Dermis blood vessel endothelial cell (primary cell): ENCODE measurements at regions not wholly inside any gene's neighbourhood (a gene's known extent, or its start where the extent isn't known, plus 50 kb on each side); places are given as distances from the start of the nearest gene placed in this dataset.

Experiments used
- DNase-seq: peaks from one replicate; pipeline ENCODE4 v3.0.0; 2010

GRCh38 chrX:40273356-40274050 is 175.7 kb upstream of the BCOR start:
- DNase-seq: peak; percentile 92

- DNase-seq: peak; percentile 0
Observed at GRCh38 chrX:40272776-40273175, 175.0 kb upstream of the BCOR start.

- no peak for DNase-seq
Observed at GRCh38 chrX:40272141-40272540, 174.4 kb upstream of the BCOR start.

GRCh38 chrX:40268188-40268520 is 170.4 kb upstream of the BCOR start:
- DNase-seq: no peak

- peak; percentile 10 for DNase-seq
Observed at GRCh38 chrX:40267334-40268187, 169.8 kb upstream of the BCOR start.

- peak; percentile 75 for DNase-seq
Observed at GRCh38 chrX:40266490-40267333, 169.0 kb upstream of the BCOR start.

- no peak for DNase-seq
Observed at GRCh38 chrX:40265936-40266335, 168.2 kb upstream of the BCOR start.

GRCh38 chrX:40263014-40263560 is 165.3 kb upstream of the BCOR start:
- peak; percentile 23 for DNase-seq

GRCh38 chrX:40262157-40263013 is 164.6 kb upstream of the BCOR start:
- peak; percentile 48 for DNase-seq

- no peak for DNase-seq
Observed at GRCh38 chrX:40261833-40262156, 164.0 kb upstream of the BCOR start.

GRCh38 chrX:40260146-40260747 is 162.5 kb upstream of the BCOR start:
- DNase-seq: peak; percentile 2

- no peak for DNase-seq
Observed at GRCh38 chrX:40258909-40259308, 161.2 kb upstream of the BCOR start.

- no peak for DNase-seq
Observed at GRCh38 chrX:40253771-40254170, 156.0 kb upstream of the BCOR start.

GRCh38 chrX:40249582-40249981 is 151.8 kb upstream of the BCOR start:
- no peak for DNase-seq

GRCh38 chrX:40248822-40249221 is 151.1 kb upstream of the BCOR start:
- peak; percentile 2 for DNase-seq

GRCh38 chrX:40247848-40248622 is 150.3 kb upstream of the BCOR start:
- DNase-seq: no peak

GRCh38 chrX:40247382-40247781 is 149.6 kb upstream of the BCOR start:
- no peak for DNase-seq

- peak; percentile 51 for DNase-seq
Observed at GRCh38 chrX:40245488-40246071, 147.8 kb upstream of the BCOR start.

GRCh38 chrX:40244980-40245379 is 147.2 kb upstream of the BCOR start:
- DNase-seq: peak; percentile 81

- DNase-seq: no peak
Observed at GRCh38 chrX:40243755-40244515, 146.2 kb upstream of the BCOR start.
